GM19467 (cell line): ENCODE measurements at regions not wholly inside any gene's neighbourhood (a gene's known extent, or its start where the extent isn't known, plus 50 kb on each side); places are given as distances from the start of the nearest gene placed in this dataset.
"Not testable (repeated sequence)": the region's sequence is repeated elsewhere in the genome, so short reads cannot be mapped to it uniquely, and the experiment has no call there.

ENCODE experiments used
- ATAC-seq: cut with Tn5 transposase; IDR thresholded peaks from one replicate; pipeline ENCODE4 v1.9.1; 2021; ENCODE audit warnings: mild to moderate bottlenecking, moderate library complexity; ENCODE audit not compliant: unreplicated experiment

GRCh38 chr2:7738596-7738995 is 821.4 kb downstream of the RNF144A start:
- no peak for ATAC-seq

- ATAC-seq, result no peak
Measured at GRCh38 chr2:7740114-7740513, 822.9 kb downstream of the RNF144A start.

GRCh38 chr2:7742301-7742700 is 825.1 kb downstream of the RNF144A start:
- ATAC-seq, result no peak

- no peak for ATAC-seq
Measured at GRCh38 chr2:7744827-7745226, 827.6 kb downstream of the RNF144A start.

GRCh38 chr2:7745369-7745768 is 828.2 kb downstream of the RNF144A start:
- ATAC-seq, result no peak

- ATAC-seq, result no peak
Measured at GRCh38 chr2:7748717-7749415, 831.7 kb downstream of the RNF144A start.

- ATAC-seq, result no peak
Measured at GRCh38 chr2:7749895-7750559, 832.8 kb downstream of the RNF144A start.

GRCh38 chr2:7752291-7752690 is 835.1 kb downstream of the RNF144A start:
- ATAC-seq, result no peak

- no peak for ATAC-seq
Measured at GRCh38 chr2:7753777-7754176, 836.6 kb downstream of the RNF144A start.

GRCh38 chr2:7755879-7756278 is 838.7 kb downstream of the RNF144A start:
- ATAC-seq, result no peak

GRCh38 chr2:7758073-7758759 is 841.0 kb downstream of the RNF144A start:
- no peak for ATAC-seq

- ATAC-seq, result no peak
Measured at GRCh38 chr2:7759898-7760297, 842.7 kb downstream of the RNF144A start.

GRCh38 chr2:7763418-7763817 is 846.2 kb downstream of the RNF144A start:
- ATAC-seq, result not testable (repeated sequence)

GRCh38 chr2:7765236-7765635 is 848.0 kb downstream of the RNF144A start:
- ATAC-seq, result no peak

- ATAC-seq, result no peak
Measured at GRCh38 chr2:7766088-7766722, 849.0 kb downstream of the RNF144A start.

GRCh38 chr2:7766978-7767565 is 849.9 kb downstream of the RNF144A start:
- no peak for ATAC-seq

- ATAC-seq, result no peak
Measured at GRCh38 chr2:7767902-7768301, 850.7 kb downstream of the RNF144A start.

GRCh38 chr2:7771781-7772180 is 854.6 kb downstream of the RNF144A start:
- no peak for ATAC-seq

- peak; percentile 53 for ATAC-seq
Measured at GRCh38 chr2:7773362-7774360, 856.4 kb downstream of the RNF144A start.

- ATAC-seq, result no peak
Measured at GRCh38 chr2:7774481-7774880, 857.3 kb downstream of the RNF144A start.
